Panc1 (cell line): ENCODE measurements at regions not wholly inside any gene's neighbourhood (a gene's known extent, or its start where the extent isn't known, plus 50 kb on each side); places are given as distances from the start of the nearest gene placed in this dataset.

Source experiments
- ATAC-seq: fragments of 200-7000 bp; cut with Tn5 transposase; 2 replicates; pipeline ENCODE4 v1.9.1; 2020; ENCODE audit warnings: mild to moderate bottlenecking, moderate library complexity
- BruUV-seq: library from RNA; stranded (reverse); fragments of 400-500 nt; replicated peaks from 2 replicates; lab custom pipeline; 2021; lab: Mats Ljungman, UMichigan
- CTCF ChIA-PET: fragments of 300-600 bp; sonication (Branson Sonifier 250); formaldehyde crosslinking; loops from one replicate; lab custom pipeline; 2022; ENCODE audit warnings: antibody characterized with exemption; lab: Charles Lee
- POLR2A ChIA-PET: fragments of 300-600 bp; sonication (Branson Sonifier 250); formaldehyde crosslinking; loops from one replicate; lab custom pipeline; 2022; ENCODE audit warnings: antibody characterized with exemption; lab: Charles Lee
- DNase-seq: peaks from one replicate; pipeline ENCODE4 v3.0.0-alpha.2; 2010; ENCODE audit warnings: low read depth, low spot score
- H3K27ac ChIP-seq: 2 replicates; pipeline ENCODE4 v1.5.1; 2011; ENCODE audit warnings: mild to moderate bottlenecking, low read length, inconsistent platforms
- H3K27me3 ChIP-seq: fragments of 200-500 bp; sonication (Bioruptor generic); 2 replicates; pipeline ENCODE4 v1.6.0; 2014; ENCODE audit warnings: low read length, inconsistent platforms; ENCODE audit not compliant: control insufficient read depth, insufficient read depth
- H3K36me3 ChIP-seq: fragments of 200-500 bp; sonication (Bioruptor generic); 2 replicates; pipeline ENCODE4 v1.5.1; 2014; ENCODE audit warnings: inconsistent platforms, mild to moderate bottlenecking, low read length, moderate library complexity; ENCODE audit not compliant: control insufficient read depth, insufficient read depth
- H3K4me1 ChIP-seq: 2 replicates; pipeline ENCODE4 v1.5.1; 2011; ENCODE audit warnings: inconsistent platforms, mild to moderate bottlenecking, low read length, moderate library complexity; ENCODE audit not compliant: control insufficient read depth, insufficient read depth
- H3K4me3 ChIP-seq, 2 experiments: 2 replicates each; pipeline ENCODE4 v1.5.1; 2011 to 2012; ENCODE audit warnings: low read depth in 2 of 2, low read length in 2 of 2, mild to moderate bottlenecking in 2 of 2, inconsistent platforms in 1 of 2, moderate library complexity in 1 of 2
- H3K9me3 ChIP-seq: fragments of 200-500 bp; sonication (Bioruptor generic); 2 replicates; pipeline ENCODE4 v1.5.1; 2014; ENCODE audit warnings: low read depth, mild to moderate bottlenecking, inconsistent platforms, low read length, moderate library complexity; ENCODE audit not compliant: control insufficient read depth, insufficient read depth
- POLR2AphosphoS5 ChIP-seq: IDR thresholded peaks from 2 replicates; pipeline ENCODE4 v1.6.1; 2012; ENCODE audit warnings: mild to moderate bottlenecking, low read depth, low read length, moderate library complexity
- SIN3A ChIP-seq: IDR thresholded peaks from 2 replicates; pipeline ENCODE4 v1.6.1; 2012; ENCODE audit warnings: low read depth, mild to moderate bottlenecking, low read length, moderate library complexity, borderline replicate concordance; ENCODE audit not compliant: insufficient read depth
- TCF7L2 ChIP-seq: IDR thresholded peaks from 2 replicates; pipeline ENCODE4 v1.6.1; 2011; ENCODE audit warnings: mild to moderate bottlenecking, low read depth, low read length, inconsistent platforms
- in situ Hi-C: cut with HindIII; loops from 2 replicates; pipeline ENCODE4 v1.10.0; 2016; ENCODE audit warnings: low sequenced_read_pairs, low pct_unique_long_range_greater_than_20kb
- intact Hi-C: fragments of 100-400 bp; cut with micrococcal nuclease; formaldehyde crosslinking; loops from one replicate; pipeline ENCODE4 v1.10.0; 2022; ENCODE audit not compliant: unreplicated experiment
- TF ChIP-seq, protein P1 (sequence below), 2 experiments: IDR thresholded peaks; 2 replicates each; pipeline ENCODE4 v1.6.1; 2011 to 2012; ENCODE audit warnings: low read depth in 2 of 2, control low read depth in 1 of 2, low read length in 1 of 2, mild to moderate bottlenecking in 1 of 2, moderate library complexity in 1 of 2; ENCODE audit not compliant: insufficient read depth in 1 of 2
- TF ChIP-seq, protein P2 (sequence below): fragments of 450-650 bp; IDR thresholded peaks from 2 replicates; pipeline ENCODE4 v1.5.1; 2017; ENCODE audit warnings: mild to moderate bottlenecking

DNA sequence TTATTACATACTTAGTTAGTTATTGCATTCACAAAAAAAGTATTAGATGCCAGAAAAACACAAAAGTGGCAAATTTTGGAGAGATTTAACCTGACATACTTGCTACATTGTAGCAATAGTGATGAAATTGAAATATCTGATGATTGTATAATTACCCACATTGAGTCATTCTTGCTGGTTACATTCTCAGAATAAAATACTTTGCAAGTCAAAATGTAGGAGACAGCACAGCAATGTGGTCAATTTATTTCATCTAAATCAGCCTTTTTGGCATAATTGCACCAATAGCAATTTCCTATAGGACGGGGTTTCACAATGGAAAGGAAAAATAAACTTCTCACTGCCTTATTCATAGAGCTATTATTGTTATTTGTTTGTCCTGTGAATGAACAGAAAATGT is 125.0 kb upstream of the ETV6 start:
- no peak for DNase-seq
- Histone ChIP-seq H3K4me3 (no peak overlapping the region), H3K9me3 (no peaks in the 10 kb centered on the region), H3K4me1 (no peaks in the 10 kb centered on the region), H3K27me3 (no peaks in the 10 kb centered on the region), H3K27ac (no peak overlapping the region), H3K36me3 (no peaks in the 10 kb centered on the region)
- POLR2A ChIA-PET: no interaction called here
- BruUV-seq: no TSS peak
- ATAC-seq: no peak
- intact Hi-C loops: no loop called here
- in situ Hi-C loops: no loop called here
- CTCF ChIA-PET: no interaction called here
- TF ChIP-seq, protein P1, sequence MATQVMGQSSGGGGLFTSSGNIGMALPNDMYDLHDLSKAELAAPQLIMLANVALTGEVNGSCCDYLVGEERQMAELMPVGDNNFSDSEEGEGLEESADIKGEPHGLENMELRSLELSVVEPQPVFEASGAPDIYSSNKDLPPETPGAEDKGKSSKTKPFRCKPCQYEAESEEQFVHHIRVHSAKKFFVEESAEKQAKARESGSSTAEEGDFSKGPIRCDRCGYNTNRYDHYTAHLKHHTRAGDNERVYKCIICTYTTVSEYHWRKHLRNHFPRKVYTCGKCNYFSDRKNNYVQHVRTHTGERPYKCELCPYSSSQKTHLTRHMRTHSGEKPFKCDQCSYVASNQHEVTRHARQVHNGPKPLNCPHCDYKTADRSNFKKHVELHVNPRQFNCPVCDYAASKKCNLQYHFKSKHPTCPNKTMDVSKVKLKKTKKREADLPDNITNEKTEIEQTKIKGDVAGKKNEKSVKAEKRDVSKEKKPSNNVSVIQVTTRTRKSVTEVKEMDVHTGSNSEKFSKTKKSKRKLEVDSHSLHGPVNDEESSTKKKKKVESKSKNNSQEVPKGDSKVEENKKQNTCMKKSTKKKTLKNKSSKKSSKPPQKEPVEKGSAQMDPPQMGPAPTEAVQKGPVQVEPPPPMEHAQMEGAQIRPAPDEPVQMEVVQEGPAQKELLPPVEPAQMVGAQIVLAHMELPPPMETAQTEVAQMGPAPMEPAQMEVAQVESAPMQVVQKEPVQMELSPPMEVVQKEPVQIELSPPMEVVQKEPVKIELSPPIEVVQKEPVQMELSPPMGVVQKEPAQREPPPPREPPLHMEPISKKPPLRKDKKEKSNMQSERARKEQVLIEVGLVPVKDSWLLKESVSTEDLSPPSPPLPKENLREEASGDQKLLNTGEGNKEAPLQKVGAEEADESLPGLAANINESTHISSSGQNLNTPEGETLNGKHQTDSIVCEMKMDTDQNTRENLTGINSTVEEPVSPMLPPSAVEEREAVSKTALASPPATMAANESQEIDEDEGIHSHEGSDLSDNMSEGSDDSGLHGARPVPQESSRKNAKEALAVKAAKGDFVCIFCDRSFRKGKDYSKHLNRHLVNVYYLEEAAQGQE (IDR thresholded peaks at IDR 0.05; ENCODE audit: insufficient read depth in 1 of 2, low read depth in 2 of 2, low read length in 1 of 2): no peak
- TF ChIP-seq, protein P2, sequence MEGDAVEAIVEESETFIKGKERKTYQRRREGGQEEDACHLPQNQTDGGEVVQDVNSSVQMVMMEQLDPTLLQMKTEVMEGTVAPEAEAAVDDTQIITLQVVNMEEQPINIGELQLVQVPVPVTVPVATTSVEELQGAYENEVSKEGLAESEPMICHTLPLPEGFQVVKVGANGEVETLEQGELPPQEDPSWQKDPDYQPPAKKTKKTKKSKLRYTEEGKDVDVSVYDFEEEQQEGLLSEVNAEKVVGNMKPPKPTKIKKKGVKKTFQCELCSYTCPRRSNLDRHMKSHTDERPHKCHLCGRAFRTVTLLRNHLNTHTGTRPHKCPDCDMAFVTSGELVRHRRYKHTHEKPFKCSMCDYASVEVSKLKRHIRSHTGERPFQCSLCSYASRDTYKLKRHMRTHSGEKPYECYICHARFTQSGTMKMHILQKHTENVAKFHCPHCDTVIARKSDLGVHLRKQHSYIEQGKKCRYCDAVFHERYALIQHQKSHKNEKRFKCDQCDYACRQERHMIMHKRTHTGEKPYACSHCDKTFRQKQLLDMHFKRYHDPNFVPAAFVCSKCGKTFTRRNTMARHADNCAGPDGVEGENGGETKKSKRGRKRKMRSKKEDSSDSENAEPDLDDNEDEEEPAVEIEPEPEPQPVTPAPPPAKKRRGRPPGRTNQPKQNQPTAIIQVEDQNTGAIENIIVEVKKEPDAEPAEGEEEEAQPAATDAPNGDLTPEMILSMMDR: no peak
- TF ChIP-seq POLR2AphosphoS5 (no peak), SIN3A (no peak), TCF7L2 (no peak)

DNA sequence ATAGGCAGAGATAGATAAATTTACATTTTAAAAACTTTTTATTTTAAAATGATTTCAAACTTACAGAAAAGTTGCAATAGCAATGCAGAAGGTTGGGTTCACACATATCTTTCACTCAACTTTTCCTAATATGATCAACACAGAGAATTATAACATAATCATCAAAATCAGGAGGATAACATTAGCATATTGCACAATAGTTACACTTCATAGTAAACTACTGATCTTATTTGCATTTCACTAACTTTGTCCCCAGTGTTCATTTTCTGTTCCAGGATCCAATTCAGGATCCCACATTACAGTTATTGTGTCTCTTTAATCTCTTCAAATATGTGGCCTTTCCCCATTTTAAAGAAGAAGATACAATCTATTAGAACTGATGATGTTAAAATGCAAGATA is 115.4 kb upstream of the ETV6 start:
- ATAC-seq (no peak), DNase-seq (no peak)
- intact Hi-C loops: no loop called here
- in situ Hi-C loops: no loop called here
- Histone ChIP-seq H3K4me3 (no peak overlapping the region), H3K9me3 (no peaks in the 10 kb centered on the region), H3K27me3 (no peaks in the 10 kb centered on the region), H3K4me1 (no peaks in the 10 kb centered on the region), H3K36me3 (no peaks in the 10 kb centered on the region), H3K27ac (no peak overlapping the region)
- TF ChIP-seq SIN3A: no peak
- TF ChIP-seq TCF7L2: no peak
- TF ChIP-seq, protein P1 (IDR thresholded peaks at IDR 0.05; ENCODE audit: insufficient read depth in 1 of 2, low read depth in 2 of 2, low read length in 1 of 2): no peak
- TF ChIP-seq, protein P2: no peak
- TF ChIP-seq POLR2AphosphoS5: no peak
- ChIA-PET CTCF (no interaction called here), POLR2A (no interaction called here)
- no TSS peak for BruUV-seq
